ENCODE measurements at regions not wholly inside any gene's neighbourhood (a gene's known extent, or its start where the extent isn't known, plus 50 kb on each side); places are given as distances from the start of the nearest gene placed in this dataset.
"Not testable (repeated sequence)": the region's sequence is repeated elsewhere in the genome, so short reads cannot be mapped to it uniquely, and the experiment has no call there.

DNA sequence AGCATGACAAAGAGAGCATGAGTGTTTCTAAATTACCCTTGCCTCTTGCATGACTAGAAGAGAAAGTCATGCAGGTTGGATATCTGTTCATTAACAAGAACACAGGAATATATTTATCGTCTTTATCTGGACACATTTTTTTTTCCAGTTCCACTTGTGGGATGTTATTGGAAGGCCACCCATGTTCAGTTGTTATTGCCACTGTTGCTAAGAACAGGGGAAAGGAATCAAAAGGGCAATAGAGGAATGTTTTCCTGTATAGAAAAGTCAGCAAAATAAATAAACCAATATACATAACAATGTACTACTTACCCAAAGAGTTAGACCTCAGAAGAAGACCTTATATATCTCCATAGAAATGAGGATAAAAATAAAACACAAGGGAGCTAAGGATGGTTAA, 270.1 kb downstream of the QDPR start:
- TF ChIP-seq, protein P1, sequence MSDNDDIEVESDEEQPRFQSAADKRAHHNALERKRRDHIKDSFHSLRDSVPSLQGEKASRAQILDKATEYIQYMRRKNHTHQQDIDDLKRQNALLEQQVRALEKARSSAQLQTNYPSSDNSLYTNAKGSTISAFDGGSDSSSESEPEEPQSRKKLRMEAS (IDR thresholded peaks at IDR 0.05; ENCODE audit: low read depth, low read length), result no peak
- TF ChIP-seq POLR2A (IDR thresholded peaks at IDR 0.05; ENCODE audit: extremely low read depth, insufficient read length), result no peak
- TF ChIP-seq MYC (IDR thresholded peaks at IDR 0.05; ENCODE audit: low read depth, low read length), result no peak
- TF ChIP-seq, protein P2, sequence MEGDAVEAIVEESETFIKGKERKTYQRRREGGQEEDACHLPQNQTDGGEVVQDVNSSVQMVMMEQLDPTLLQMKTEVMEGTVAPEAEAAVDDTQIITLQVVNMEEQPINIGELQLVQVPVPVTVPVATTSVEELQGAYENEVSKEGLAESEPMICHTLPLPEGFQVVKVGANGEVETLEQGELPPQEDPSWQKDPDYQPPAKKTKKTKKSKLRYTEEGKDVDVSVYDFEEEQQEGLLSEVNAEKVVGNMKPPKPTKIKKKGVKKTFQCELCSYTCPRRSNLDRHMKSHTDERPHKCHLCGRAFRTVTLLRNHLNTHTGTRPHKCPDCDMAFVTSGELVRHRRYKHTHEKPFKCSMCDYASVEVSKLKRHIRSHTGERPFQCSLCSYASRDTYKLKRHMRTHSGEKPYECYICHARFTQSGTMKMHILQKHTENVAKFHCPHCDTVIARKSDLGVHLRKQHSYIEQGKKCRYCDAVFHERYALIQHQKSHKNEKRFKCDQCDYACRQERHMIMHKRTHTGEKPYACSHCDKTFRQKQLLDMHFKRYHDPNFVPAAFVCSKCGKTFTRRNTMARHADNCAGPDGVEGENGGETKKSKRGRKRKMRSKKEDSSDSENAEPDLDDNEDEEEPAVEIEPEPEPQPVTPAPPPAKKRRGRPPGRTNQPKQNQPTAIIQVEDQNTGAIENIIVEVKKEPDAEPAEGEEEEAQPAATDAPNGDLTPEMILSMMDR (IDR thresholded peaks at IDR 0.05; ENCODE audit: low read depth, low read length), result no peak
- no peak for DNase-seq (ENCODE audit: low read depth)
- H3K4me3 ChIP-seq (ENCODE audit: low read depth, low read length), result no peak overlapping the region

DNA sequence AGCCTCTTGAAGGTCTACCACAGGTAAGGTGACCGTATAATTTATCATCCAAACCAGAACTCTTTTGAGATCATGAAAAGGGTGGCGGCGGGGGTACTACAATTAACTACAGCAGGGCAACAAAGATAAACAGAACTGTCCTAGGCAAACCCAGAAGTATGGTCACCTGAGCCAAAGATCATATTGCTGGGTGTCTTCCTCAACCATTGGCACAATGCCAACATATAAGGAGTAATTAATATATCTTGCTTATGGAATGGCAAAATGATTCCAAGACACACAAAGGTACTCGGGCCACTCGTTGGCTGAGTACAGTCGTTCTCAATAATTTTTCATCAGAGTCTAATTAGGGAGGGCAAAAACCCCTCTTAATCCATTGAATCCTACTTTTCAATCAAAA, 273.3 kb downstream of the QDPR start:
- TF ChIP-seq POLR2A (IDR thresholded peaks at IDR 0.05; ENCODE audit: extremely low read depth, insufficient read length), result no peak
- TF ChIP-seq, protein P1 (IDR thresholded peaks at IDR 0.05; ENCODE audit: low read depth, low read length), result no peak
- TF ChIP-seq, protein P2 (IDR thresholded peaks at IDR 0.05; ENCODE audit: low read depth, low read length), result no peak
- DNase-seq (ENCODE audit: low read depth), result no peak
- no peak overlapping the region for H3K4me3 ChIP-seq (ENCODE audit: low read depth, low read length)

DNA sequence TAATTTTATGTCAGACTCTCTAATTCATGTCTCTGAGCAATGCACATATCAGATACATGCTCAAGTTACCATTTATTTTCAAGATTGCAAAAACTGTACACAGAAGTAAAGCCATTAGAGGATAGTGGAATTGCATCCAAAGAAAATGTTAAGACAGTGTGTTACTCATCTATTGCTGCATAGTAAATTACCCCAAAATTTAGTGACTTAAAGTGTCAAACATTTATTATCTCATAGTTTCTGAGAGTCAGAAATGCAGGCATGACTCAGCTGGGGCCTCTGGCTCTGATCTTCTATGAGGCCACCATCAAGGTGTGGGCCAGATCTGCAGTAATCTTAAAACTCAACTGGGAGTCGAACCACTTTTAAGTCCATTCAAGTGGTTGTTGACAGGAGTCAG, 275.2 kb downstream of the QDPR start:
- TF ChIP-seq, protein P2 (IDR thresholded peaks at IDR 0.05; ENCODE audit: low read depth, low read length), result no peak
- no peak for TF ChIP-seq POLR2A (IDR thresholded peaks at IDR 0.05; ENCODE audit: extremely low read depth, insufficient read length)
- H3K4me3 ChIP-seq (ENCODE audit: low read depth, low read length), result no peak overlapping the region
- DNase-seq (ENCODE audit: low read depth), result no peak

DNA sequence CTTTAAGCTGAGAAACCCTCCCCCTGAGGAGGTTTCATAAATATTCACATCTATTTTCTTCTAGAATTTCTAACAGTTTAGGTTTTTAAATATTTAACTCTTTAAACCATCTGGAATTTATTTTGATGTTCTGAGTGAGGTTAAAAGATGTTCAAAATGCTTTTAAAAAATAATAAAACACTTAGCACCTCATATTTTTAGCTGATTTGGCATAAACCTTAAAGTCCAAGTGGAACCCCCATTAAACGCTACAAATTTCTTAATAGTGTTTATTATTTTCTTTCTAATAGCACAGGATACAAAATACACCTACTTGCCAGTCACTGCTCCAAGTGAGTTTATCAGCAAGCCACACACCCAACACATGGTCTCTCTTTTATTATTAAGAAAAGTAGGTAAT, 277.2 kb downstream of the QDPR start:
- no peak for TF ChIP-seq POLR2A (IDR thresholded peaks at IDR 0.05; ENCODE audit: extremely low read depth, insufficient read length)
- TF ChIP-seq, protein P1 (IDR thresholded peaks at IDR 0.05; ENCODE audit: low read depth, low read length), result no peak
- TF ChIP-seq, protein P2 (IDR thresholded peaks at IDR 0.05; ENCODE audit: low read depth, low read length), result no peak
- no peak for DNase-seq (ENCODE audit: low read depth)
- H3K4me3 ChIP-seq (ENCODE audit: low read depth, low read length), result no peak overlapping the region

DNA sequence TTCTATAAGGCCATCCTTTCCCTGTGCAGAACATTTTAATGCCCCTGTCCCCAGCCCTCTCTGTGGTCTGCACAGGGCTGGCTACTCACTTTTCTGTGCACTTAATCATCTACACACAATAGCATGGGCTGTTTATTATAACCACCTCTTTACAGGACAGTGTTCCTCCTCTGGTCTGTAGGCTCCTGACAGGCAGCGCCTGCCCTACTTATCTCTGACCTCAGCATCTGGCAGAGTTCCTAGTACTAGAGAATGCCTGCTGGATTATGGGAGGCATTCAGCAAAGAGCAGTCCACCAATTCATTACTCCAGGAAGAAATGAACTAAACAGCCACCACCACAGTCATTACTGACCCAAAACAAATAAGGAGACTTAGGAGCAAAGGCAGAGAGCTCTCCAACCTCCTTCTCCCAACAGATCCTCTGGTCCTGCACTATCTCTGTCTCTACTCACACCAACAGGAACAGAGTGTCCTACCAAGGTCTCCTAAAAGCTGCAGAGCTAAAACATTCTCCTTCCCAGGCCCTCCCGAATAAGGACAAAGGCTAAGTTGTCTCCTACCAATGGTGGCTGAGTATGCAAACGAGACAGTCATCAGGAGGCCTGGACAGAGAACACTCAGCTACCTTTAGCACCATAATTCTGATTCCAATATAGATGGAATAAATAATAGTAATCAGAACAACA, 279.2 kb downstream of the QDPR start:
- no peak overlapping the region for H3K4me3 ChIP-seq (ENCODE audit: low read depth, low read length)
- DNase-seq (ENCODE audit: low read depth), result no peak
- TF ChIP-seq, protein P2 (IDR thresholded peaks at IDR 0.05; ENCODE audit: low read depth, low read length), result no peak
- TF ChIP-seq MYC (IDR thresholded peaks at IDR 0.05; ENCODE audit: low read depth, low read length), result no peak
- TF ChIP-seq, protein P1 (IDR thresholded peaks at IDR 0.05; ENCODE audit: low read depth, low read length), result no peak
- TF ChIP-seq POLR2A (IDR thresholded peaks at IDR 0.05; ENCODE audit: extremely low read depth, insufficient read length), result no peak

DNA sequence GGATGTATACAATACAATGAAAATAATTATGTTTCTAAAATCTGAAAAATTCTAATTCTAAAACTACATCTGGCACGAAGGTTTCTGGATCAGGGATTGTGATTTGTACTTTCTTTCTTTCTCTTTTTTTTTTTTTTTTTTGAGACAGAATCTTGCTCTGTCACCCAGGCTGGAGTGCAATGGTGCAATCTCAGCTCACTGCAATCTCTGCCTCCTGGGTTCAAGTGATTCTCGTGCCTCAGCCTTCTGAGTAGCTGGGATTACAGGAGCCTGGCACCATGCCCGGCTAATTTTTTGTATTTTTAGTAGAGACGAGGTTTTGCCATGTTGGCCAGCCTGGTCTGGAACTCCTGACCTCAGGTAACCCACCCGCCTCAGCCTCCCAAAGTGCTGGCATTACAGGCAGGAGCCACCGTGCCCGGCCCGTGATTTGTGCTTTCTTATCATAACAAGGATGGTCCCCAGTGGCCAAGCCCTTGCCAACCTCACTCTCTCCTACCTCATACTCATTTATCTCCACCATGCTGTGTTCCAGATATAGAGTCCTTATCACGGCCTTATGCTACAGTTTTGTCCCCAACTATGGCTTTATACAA, 279.9 kb downstream of the QDPR start:
- not testable (repeated sequence) for H3K4me3 ChIP-seq (ENCODE audit: low read depth, low read length); DNase-seq (ENCODE audit: low read depth)
